Kidney epithelial cell (primary cell): ENCODE measurements at regions not wholly inside any gene's neighbourhood (a gene's known extent, or its start where the extent isn't known, plus 50 kb on each side); places are given as distances from the start of the nearest gene placed in this dataset.

ENCODE experiments used
- DNase-seq: peaks from one replicate; pipeline ENCODE4 v3.0.0-alpha.2; 2010; ENCODE audit warnings: low read depth
- H3K27me3 ChIP-seq: 2 replicates; pipeline ENCODE4 v1.6.0; 2011; ENCODE audit warnings: low read length; ENCODE audit not compliant: control insufficient read depth, insufficient read depth
- H3K36me3 ChIP-seq: 2 replicates; pipeline ENCODE4 v1.5.1; 2011; ENCODE audit warnings: low read length; ENCODE audit not compliant: control insufficient read depth, insufficient read depth
- H3K4me3 ChIP-seq: 2 replicates; pipeline ENCODE4 v1.5.1; 2011; ENCODE audit warnings: low read depth, mild to moderate bottlenecking, control low read depth, low read length
- TF ChIP-seq, protein P1 (sequence below): IDR thresholded peaks from 2 replicates; pipeline ENCODE4 v1.5.1; 2011; ENCODE audit warnings: mild to moderate bottlenecking, moderate library complexity, low read length, control low read depth, inconsistent platforms; ENCODE audit not compliant: insufficient read depth, poor library complexity, severe bottlenecking

GRCh38 chr1:115404911-115405310 is 66.9 kb upstream of the NGF start:
- no peak for DNase-seq
- no peak overlapping the region for H3K4me3 ChIP-seq
- TF ChIP-seq, protein P1, sequence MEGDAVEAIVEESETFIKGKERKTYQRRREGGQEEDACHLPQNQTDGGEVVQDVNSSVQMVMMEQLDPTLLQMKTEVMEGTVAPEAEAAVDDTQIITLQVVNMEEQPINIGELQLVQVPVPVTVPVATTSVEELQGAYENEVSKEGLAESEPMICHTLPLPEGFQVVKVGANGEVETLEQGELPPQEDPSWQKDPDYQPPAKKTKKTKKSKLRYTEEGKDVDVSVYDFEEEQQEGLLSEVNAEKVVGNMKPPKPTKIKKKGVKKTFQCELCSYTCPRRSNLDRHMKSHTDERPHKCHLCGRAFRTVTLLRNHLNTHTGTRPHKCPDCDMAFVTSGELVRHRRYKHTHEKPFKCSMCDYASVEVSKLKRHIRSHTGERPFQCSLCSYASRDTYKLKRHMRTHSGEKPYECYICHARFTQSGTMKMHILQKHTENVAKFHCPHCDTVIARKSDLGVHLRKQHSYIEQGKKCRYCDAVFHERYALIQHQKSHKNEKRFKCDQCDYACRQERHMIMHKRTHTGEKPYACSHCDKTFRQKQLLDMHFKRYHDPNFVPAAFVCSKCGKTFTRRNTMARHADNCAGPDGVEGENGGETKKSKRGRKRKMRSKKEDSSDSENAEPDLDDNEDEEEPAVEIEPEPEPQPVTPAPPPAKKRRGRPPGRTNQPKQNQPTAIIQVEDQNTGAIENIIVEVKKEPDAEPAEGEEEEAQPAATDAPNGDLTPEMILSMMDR = no peak
- H3K27me3 ChIP-seq = no peaks in the 10 kb centered on the region
- H3K36me3 ChIP-seq = no peaks in the 10 kb centered on the region

GRCh38 chr1:115402753-115403184 is 64.7 kb upstream of the NGF start:
- H3K27me3 ChIP-seq = no peaks in the 10 kb centered on the region
- no peak overlapping the region for H3K4me3 ChIP-seq
- H3K36me3 ChIP-seq = no peaks in the 10 kb centered on the region
- TF ChIP-seq, protein P1 = no peak
- DNase-seq = no peak

DNA sequence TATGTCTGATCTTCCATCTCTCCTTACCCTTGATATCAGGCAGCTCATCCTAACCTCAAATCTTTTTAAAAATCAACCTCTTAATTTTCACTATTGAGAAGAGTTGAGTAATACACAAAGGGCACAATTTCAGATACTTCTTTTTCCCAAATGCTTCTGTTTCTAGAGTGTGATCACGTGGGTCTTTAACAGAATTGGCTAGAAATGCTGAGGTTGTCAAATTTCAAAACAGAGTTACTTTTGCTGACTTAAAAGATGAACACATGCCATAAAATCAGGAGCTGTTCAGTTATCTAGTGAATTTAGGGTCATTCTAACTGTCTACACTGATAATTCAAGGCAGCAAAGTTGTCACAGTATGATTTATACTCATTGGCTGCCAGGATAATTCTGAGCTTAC is 63.6 kb upstream of the NGF start:
- no peak overlapping the region for H3K4me3 ChIP-seq
- no peaks in the 10 kb centered on the region for H3K36me3 ChIP-seq
- no peak for DNase-seq
- H3K27me3 ChIP-seq = no peaks in the 10 kb centered on the region
- TF ChIP-seq, protein P1 = no peak

DNA sequence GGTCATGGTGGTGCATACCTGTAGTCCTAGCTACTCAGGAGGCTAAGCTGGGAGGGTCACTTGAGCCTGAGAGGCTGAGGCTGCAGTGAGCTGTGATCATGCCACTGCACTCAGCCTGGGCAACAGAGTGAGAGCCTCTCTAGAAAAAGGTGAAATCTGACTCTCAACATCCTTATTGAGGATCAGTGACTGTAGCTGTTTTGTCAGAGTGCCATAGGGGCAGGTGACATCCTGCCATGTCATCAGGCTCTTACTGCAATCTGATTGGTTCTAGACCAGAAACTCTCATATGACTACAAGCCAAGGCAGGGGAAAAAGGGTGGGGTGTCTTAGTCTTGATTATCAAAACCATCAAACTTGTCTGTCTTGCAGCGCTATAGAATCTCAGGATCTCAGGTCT is 62.8 kb upstream of the NGF start:
- no peak for DNase-seq
- TF ChIP-seq, protein P1 = no peak
- H3K36me3 ChIP-seq = no peaks in the 10 kb centered on the region
- no peaks in the 10 kb centered on the region for H3K27me3 ChIP-seq
- no peak overlapping the region for H3K4me3 ChIP-seq

DNA sequence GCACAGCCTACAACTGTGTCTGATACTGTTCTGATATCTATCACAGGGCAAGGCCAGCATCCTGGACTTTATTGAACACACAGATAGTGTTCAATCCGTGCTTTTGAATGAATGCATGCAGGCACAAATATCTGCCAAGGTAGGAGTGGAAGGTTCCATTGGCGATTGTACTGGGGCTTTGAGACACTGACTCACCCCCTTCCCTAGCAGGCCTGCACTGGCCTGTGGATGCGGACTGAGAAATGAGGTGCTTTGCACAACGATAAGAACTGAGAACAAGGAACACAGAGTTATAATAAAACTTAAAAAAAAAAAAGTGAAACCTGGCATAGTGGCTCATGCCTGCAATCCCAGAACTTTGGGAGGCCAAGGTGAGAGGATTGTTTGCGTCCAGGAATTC is 62.4 kb upstream of the NGF start:
- Histone ChIP-seq H3K4me3 (no peak overlapping the region), H3K27me3 (no peaks in the 10 kb centered on the region), H3K36me3 (no peaks in the 10 kb centered on the region)
- no peak for DNase-seq
- TF ChIP-seq, protein P1 = no peak

DNA sequence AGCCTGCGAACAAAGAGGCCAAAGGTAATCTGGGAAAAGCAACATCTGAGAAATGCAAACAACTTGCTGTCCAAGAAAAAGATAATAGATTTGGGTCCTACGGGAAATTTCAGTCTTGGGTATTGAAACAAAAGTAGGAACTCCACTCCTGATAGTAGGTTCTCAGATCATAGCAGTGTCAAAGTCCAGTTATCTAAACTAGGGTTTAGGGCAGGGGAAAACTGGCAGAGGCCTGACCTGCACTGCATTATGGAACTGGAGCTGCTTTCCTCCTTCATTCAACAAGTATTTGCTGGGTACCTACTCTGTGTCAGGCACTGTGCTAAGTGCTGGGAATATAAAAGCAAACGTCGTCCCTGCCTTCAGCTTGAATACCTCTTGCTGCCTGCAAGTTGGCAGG is 60.7 kb upstream of the NGF start:
- TF ChIP-seq, protein P1 = no peak
- DNase-seq = no peak
- H3K27me3 ChIP-seq = no peaks in the 10 kb centered on the region
- H3K36me3 ChIP-seq = no peaks in the 10 kb centered on the region
- no peak overlapping the region for H3K4me3 ChIP-seq
